Brain microvascular endothelial cell (primary cell): ENCODE measurements at regions not wholly inside any gene's neighbourhood (a gene's known extent, or its start where the extent isn't known, plus 50 kb on each side); places are given as distances from the start of the nearest gene placed in this dataset.

ENCODE experiments used
- DNase-seq: peaks from one replicate; pipeline ENCODE4 v3.0.0-alpha.2; 2020
- H3K27ac ChIP-seq: fragments of 250-450 bp; sonication (Bioruptor Pico); 2 replicates; pipeline ENCODE4 v1.5.1; 2020; ENCODE audit warnings: mild to moderate bottlenecking, moderate library complexity
- H3K27me3 ChIP-seq: fragments of 250-450 bp; sonication (Bioruptor Pico); replicated peaks from 2 replicates; pipeline ENCODE4 v1.5.1; 2020; ENCODE audit warnings: mild to moderate bottlenecking
- H3K36me3 ChIP-seq: fragments of 250-450 bp; sonication (Bioruptor Pico); replicated peaks from 2 replicates; pipeline ENCODE4 v1.5.1; 2020; ENCODE audit warnings: mild to moderate bottlenecking
- H3K4me3 ChIP-seq: 2 replicates; pipeline ENCODE4 v1.5.1; 2011; ENCODE audit warnings: low read depth, mild to moderate bottlenecking, control low read depth, low read length, moderate library complexity
- in situ Hi-C: cut with HindIII; loops from 2 replicates; pipeline ENCODE4 v1.10.0; 2017; ENCODE audit warnings: low sequenced_read_pairs, low pct_ligation_motif_present
- TF ChIP-seq, protein P1 (sequence below): IDR thresholded peaks from 2 replicates; pipeline ENCODE4 v1.5.1; 2011; ENCODE audit warnings: low read depth, mild to moderate bottlenecking, moderate library complexity, low read length, control low read depth, inconsistent platforms; ENCODE audit errors: missing control alignments

- Histone ChIP-seq H3K27me3 (no peaks in the 10 kb centered on the region), H3K36me3 (no peaks in the 10 kb centered on the region), H3K27ac (no peak overlapping the region), H3K4me3 (no peak overlapping the region)
- in situ Hi-C loops = no loop called here
- TF ChIP-seq, protein P1, sequence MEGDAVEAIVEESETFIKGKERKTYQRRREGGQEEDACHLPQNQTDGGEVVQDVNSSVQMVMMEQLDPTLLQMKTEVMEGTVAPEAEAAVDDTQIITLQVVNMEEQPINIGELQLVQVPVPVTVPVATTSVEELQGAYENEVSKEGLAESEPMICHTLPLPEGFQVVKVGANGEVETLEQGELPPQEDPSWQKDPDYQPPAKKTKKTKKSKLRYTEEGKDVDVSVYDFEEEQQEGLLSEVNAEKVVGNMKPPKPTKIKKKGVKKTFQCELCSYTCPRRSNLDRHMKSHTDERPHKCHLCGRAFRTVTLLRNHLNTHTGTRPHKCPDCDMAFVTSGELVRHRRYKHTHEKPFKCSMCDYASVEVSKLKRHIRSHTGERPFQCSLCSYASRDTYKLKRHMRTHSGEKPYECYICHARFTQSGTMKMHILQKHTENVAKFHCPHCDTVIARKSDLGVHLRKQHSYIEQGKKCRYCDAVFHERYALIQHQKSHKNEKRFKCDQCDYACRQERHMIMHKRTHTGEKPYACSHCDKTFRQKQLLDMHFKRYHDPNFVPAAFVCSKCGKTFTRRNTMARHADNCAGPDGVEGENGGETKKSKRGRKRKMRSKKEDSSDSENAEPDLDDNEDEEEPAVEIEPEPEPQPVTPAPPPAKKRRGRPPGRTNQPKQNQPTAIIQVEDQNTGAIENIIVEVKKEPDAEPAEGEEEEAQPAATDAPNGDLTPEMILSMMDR = no peak
- DNase-seq = no peak
Observed at GRCh38 chr16:62450291-62450690, 414.1 kb upstream of the CDH8 start.

- H3K27me3 ChIP-seq = no peaks in the 10 kb centered on the region
- no peak overlapping the region for H3K27ac ChIP-seq
- TF ChIP-seq, protein P1 = no peak
- no peaks in the 10 kb centered on the region for H3K36me3 ChIP-seq
- no peak for DNase-seq
- in situ Hi-C loops = no loop called here
- no peak overlapping the region for H3K4me3 ChIP-seq
Observed at GRCh38 chr16:62445909-62446308, 409.7 kb upstream of the CDH8 start.

DNA sequence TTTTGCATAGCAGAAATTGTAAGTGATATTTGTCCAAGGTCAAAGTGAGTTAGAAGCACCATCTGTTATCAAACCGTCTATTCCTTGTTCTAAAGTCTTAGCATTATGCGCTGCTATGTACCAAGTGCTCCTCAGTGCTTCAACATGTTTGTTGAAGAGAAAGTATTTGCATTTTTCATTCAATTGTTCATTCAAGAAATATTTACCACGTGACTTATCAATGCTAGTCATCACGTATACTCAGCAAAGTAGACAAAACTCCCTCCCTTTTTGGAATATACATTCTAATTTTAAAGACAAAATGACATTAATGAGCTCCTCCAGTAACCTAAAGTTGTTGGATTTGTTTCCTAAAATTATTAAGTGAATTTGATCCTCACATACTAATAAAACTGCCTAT, 388.0 kb upstream of the CDH8 start:
- in situ Hi-C loops = no loop called here
- TF ChIP-seq, protein P1 = no peak
- H3K4me3 ChIP-seq = no peak overlapping the region
- no peak for DNase-seq
- no peaks in the 10 kb centered on the region for H3K36me3 ChIP-seq
- H3K27me3 ChIP-seq = no peaks in the 10 kb centered on the region
- no peak overlapping the region for H3K27ac ChIP-seq

GRCh38 chr16:62408760-62409159, 372.5 kb upstream of the CDH8 start:
- TF ChIP-seq, protein P1 = no peak
- in situ Hi-C loops = no loop called here

GRCh38 chr16:62406387-62406786, 370.1 kb upstream of the CDH8 start:
- no peak overlapping the region for H3K27ac ChIP-seq

More at GRCh38 chr16:62408760-62409159, 372.5 kb upstream of the CDH8 start:
- no peak for DNase-seq
- H3K27me3 ChIP-seq = no peaks in the 10 kb centered on the region
- no peaks in the 10 kb centered on the region for H3K36me3 ChIP-seq
- no peak overlapping the region for H3K27ac ChIP-seq
- no peak overlapping the region for H3K4me3 ChIP-seq

More at GRCh38 chr16:62406387-62406786, 370.1 kb upstream of the CDH8 start:
- TF ChIP-seq, protein P1 = no peak
- Histone ChIP-seq H3K27me3 (no peaks in the 10 kb centered on the region), H3K4me3 (no peak overlapping the region), H3K36me3 (no peaks in the 10 kb centered on the region)
- no peak for DNase-seq
- in situ Hi-C loops = no loop called here
